HG02763 (cell line): ENCODE measurements at regions not wholly inside any gene's neighbourhood (a gene's known extent, or its start where the extent isn't known, plus 50 kb on each side); places are given as distances from the start of the nearest gene placed in this dataset.

Source experiments
- ATAC-seq: cut with Tn5 transposase; IDR thresholded peaks from one replicate; pipeline ENCODE4 v1.9.1; 2021; ENCODE audit warnings: mild to moderate bottlenecking, moderate library complexity; ENCODE audit not compliant: unreplicated experiment

DNA sequence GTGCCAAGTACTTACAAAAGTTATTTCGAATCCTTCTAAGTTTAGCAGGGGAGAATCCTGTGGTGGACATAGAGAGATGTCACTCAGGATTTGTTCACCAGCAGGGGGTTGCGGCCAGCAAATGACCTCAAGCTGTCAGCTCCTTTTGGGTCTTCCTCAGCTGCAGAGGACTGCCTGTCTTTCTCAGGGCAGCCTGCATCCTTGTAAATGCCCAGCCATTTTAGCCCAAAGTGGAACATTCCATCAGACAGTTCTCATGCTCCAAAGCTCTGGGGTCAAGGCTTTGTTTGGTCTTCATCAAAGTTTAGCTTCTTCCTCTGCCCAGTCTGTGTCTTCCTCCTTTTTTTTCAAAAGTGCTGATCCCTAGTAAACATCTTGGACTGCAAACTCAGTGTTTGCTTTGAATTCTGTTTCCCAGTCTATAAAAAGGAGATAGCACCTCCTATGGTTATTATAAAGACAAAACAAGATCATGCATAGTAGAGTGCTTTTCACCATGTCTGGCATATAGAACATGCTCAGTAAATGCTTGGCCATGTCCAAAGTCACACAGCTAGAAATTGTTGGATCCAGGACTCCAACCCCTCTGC is 156.4 kb upstream of the GATB start:
- ATAC-seq: no peak

DNA sequence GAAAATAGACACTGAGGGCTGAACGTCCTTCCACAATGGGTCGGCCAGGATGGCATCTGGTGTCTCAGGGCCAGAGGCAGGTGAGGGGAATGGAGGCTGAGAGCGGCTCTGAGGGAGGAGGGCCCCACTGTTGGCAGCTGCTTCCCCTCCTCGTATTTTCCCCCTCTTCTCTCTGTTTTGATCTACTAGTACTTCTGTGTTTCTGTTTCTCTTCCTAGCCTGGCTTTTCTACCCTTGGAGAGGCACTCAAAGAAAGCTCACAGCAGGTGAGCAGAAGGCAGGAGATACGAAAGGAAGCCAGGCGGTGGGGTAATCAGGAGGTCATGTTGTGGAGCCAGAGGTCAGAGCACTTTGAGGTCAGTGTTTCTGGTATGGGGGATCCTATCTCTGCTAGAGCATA is 151.8 kb upstream of the GATB start:
- ATAC-seq: no peak

DNA sequence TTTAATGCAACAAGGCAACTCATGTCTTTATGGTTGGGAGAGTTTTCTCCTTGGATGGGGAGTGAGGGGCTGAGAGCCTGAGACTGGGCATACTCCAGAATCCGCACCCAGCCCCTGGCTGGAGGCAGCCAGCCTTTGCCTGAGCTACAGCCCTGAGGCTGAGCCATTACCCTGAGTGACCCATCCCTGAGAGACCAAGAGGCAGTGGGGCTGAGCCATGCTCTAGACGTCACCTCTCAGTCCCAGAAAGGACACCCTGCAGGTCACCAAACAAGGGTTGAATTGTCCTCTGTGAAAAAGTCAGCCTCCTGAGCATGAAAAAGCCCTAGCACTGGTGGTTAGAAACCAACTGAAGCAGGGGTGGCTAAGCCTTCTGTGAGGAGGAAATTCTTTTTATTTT is 151.2 kb upstream of the GATB start:
- no peak for ATAC-seq

DNA sequence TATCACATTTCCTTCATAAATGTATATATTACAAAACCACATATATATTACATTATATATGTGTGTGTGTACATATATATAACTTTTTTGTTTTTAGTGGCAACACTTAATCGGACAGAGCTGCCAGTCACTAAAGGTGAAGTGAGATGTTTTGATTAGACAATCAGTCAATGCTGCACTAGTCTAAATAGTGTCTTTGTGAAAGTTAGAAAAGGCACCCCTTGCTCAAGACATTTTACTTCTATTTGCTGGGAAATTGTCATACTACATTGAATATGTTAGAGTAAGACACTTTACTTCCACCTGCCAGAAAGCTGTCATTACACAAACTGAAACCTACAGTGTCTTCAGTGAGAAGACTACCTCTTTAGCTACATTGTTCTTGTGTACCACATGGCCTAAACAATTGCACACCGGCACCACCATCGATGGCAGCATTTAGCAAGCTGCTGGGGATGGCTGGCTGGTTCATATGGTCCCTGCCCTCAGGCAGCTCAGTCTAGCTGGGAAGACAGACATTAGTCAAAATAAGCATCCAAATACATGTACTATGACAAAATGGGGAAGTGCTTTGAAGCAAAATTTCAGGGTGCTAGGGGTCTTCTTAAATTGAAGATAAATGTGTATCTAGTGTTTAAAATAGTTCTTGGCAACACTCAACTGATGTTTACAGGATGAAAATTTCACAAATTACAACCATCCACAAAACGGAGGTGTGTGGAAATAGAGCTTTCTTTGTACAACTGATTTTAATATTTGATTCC is 148.1 kb upstream of the GATB start:
- no peak for ATAC-seq

GRCh38 chr4:151908201-151908600 is 147.4 kb upstream of the GATB start:
- ATAC-seq: no peak

GRCh38 chr4:151906438-151906837 is 145.6 kb upstream of the GATB start:
- no peak for ATAC-seq

DNA sequence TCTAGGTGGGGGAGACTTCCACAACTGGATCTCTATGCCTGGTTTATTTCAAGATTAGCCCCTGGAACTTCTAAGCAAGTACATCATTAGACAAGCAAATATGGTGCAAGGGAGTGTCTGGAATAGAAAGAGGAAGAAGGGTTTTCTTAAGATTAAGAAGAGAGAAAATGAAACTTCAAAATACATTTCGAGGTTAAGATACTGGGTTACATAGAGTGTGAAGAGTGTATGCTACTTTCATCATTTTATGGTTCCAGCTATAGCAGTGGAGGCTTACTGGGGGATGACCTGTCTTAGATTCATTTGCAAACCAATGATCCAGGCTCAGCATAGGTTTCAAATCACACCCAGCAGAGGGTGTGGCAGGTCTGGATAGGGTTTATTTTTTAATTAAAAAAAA is 144.4 kb upstream of the GATB start:
- ATAC-seq: peak; percentile 97

GRCh38 chr4:151901631-151902030 is 140.8 kb upstream of the GATB start:
- ATAC-seq: no peak

GRCh38 chr4:151896880-151897279 is 136.1 kb upstream of the GATB start:
- no peak for ATAC-seq

GRCh38 chr4:151895671-151896070 is 134.9 kb upstream of the GATB start:
- no peak for ATAC-seq

- ATAC-seq: no peak
Measured at GRCh38 chr4:151894246-151894645, 133.4 kb upstream of the GATB start.

- ATAC-seq: peak; percentile 41
Measured at GRCh38 chr4:151888367-151888866, 127.6 kb upstream of the GATB start.

DNA sequence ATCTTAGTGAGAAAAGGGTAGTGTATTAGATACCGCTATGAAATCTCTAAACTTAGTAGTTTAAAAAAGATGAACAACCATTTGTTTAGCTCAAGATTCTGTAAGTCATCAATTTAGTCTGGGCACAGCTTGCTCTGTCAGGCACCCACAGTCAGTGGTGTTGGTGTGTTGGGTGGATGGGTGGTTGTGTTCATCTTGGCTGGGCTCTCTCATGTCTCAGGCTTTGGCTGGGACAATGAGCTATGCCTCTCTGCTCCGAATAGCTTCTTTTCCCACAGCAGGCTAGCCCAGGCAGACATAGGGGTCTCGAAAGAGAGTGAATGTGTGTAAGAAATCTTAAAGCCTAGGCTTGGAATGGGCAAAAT is 127.0 kb upstream of the GATB start:
- ATAC-seq: peak; percentile 23

GRCh38 chr4:151887031-151887815 is 126.4 kb upstream of the GATB start:
- peak; percentile 59 for ATAC-seq

DNA sequence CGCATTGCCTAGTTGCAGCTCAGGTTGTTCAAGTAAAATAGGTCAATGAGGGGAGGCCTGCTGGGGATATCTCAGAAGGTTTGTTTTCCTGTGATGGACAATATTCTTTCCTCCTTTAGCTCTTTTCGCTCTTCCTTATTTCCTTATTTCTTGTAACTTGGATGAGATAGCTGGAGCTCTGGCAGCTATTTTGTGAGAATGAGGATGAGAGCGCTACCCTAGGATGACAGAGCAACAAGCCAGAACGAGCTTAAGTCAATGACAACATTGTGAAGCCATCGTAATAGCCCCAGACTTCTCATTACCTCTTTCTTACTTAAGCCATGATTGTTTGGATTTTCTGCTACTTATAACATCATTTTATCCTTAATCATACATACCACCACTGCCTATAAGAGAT is 124.3 kb upstream of the GATB start:
- ATAC-seq: no peak

GRCh38 chr4:151883747-151884146 is 122.9 kb upstream of the GATB start:
- no peak for ATAC-seq

DNA sequence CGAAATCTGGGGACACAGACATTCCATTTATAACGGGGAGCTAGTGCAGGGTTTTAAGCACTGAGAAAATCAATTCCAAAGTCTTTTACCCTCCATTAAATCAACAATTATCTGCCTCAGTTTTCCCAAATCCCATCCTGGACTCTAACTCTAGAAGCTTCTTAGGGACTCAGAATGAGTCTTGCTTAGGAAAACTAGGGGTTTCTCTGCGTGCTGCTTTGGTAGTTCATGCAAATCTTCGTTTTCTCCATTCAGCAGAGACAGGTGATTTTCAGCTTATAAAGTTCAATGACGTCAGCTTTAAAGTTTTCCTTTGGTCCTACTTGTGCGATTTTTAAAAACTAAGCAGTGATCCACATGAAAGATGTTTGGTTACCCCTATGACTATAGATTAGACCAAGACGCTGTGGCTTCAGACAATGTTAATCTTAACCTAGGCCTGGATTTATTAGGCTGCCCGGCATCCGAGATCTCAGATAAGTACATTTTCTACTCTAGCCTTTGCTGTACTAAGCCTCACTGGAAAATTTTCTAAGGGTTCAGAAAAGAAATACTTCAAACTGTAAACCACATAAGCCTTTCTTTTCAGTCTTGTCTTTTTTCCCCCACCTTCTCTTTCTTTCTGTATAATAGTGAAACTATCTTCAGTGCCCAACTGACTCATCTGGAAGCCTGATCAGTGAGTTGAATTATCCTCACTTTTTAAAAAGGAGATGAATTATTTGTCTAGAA is 121.4 kb upstream of the GATB start:
- peak; percentile 70 for ATAC-seq

DNA sequence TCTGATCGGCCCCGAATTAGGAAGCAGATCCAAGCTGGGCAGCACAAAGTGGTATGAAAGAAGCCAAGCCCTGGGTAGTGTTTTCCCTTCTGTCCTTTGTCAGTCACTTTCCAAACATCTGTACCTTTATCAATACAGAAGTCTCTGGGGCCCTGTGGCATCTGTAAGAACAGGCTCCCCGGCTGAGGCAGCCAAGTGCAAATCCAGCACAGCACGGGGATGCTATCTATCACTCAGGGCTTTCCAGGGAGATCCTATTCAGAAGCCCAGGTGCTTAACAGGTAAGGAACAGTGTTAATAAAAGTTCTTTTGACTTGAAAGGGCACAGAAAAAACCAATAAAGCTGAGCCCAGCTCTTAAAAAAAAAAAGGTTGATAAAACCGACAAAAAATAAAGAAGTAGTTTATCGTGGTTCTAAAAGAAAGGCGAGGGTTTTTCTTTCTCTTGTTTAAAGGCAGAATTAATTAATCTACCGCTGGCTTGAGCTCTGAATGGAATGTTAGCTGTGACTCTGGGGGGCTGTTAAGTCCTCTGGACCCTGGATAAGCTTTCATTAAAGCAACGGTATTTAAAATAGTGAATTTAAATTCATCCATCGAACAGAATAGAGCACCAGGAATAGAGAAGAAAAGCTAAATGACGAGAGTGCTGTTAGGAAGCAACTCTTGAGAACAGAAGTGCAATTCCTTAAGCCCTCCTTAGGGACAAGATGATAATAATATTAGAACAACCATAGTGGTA is 119.1 kb upstream of the GATB start:
- no peak for ATAC-seq

DNA sequence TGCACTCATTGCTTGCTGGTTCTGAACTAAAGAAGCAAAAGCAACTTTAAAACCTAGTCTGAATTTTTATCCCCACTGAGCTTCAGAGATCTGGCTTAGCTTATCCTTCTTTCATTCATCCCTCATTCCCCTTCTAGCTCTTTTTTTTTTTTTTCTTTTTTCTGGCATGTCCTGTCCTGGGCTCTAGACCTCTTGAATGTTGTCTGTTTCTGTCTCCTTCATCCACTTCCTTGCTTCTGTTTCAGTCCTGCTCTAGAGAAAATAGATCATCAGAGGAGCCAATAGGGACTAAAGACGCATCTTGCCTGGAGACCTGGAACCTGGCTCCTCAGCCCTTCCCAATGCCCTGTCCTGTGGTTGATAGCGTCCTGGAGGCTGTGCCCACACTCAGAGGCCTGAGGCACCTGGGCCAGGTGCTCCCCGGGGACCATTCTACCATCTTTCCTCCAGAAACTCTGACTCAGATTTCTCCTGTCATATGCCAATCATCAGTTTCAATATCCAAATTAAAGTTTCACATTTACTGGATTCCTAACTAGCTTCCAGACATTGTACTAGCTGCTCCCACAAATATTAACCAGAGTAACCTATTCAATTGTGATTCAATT is 115.7 kb upstream of the GATB start:
- no peak for ATAC-seq

DNA sequence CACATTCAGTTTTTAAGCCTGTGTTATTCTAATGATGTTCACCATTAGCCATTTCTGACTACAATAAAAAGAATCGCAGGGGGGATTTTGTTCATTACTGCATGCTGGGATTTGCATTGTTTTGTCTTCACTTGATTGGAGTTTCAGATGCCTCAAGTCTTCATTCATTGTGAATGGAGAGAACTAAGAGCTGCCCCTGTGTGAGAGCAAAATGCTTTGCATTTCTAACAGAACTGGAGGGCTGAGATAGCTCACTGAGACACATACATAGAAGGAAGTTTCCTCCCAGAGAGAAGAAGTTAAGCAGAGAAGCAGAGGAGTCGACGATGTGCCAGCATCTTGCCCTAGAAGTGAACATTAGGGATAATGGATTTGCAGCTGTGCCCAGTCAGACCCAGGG is 113.5 kb upstream of the GATB start:
- no peak for ATAC-seq
